Fibroblast of lung (primary cell): ENCODE measurements at regions not wholly inside any gene's neighbourhood (a gene's known extent, or its start where the extent isn't known, plus 50 kb on each side); places are given as distances from the start of the nearest gene placed in this dataset.
"Not testable (repeated sequence)": the region's sequence is repeated elsewhere in the genome, so short reads cannot be mapped to it uniquely, and the experiment has no call there.

Experiments used
- DNase-seq, 2 donors: peaks; one replicate each; pipeline versions ENCODE4 v3.0.0 to v3.0.0-alpha.2; 2010; ENCODE audit warnings: low read depth in 2 of 2
- H2AFZ ChIP-seq: 2 replicates; pipeline ENCODE4 v1.5.1; 2012; ENCODE audit warnings: low read length, control low read depth, inconsistent platforms
- H3K27ac ChIP-seq: 2 replicates; pipeline ENCODE4 v1.5.1; 2011; ENCODE audit warnings: low read length, control low read depth; ENCODE audit not compliant: insufficient read depth
- H3K27me3 ChIP-seq: 2 replicates; pipeline ENCODE4 v1.5.1; 2011; ENCODE audit warnings: mild to moderate bottlenecking, low read length; ENCODE audit not compliant: control insufficient read depth, insufficient read depth
- H3K36me3 ChIP-seq: 2 replicates; pipeline ENCODE4 v1.5.1; 2011; ENCODE audit warnings: low read length; ENCODE audit not compliant: control insufficient read depth, insufficient read depth
- H3K4me1 ChIP-seq: 2 replicates; pipeline ENCODE4 v1.5.1; 2011; ENCODE audit warnings: low read length; ENCODE audit not compliant: control insufficient read depth, insufficient read depth; ENCODE audit errors: extremely low read depth
- H3K4me2 ChIP-seq: 2 replicates; pipeline ENCODE4 v1.5.1; 2011; ENCODE audit warnings: low read length, control low read depth; ENCODE audit not compliant: insufficient read depth; ENCODE audit errors: extremely low read depth
- H3K4me3 ChIP-seq, 4 experiments: fragments of 200-600 bp in 1 of 4; sonication (generic) in 1 of 4; replicated peaks in 1 of 4; 2 replicates each; pipeline ENCODE4 v1.5.1; 2011 to 2016; ENCODE audit warnings: low read length in 4 of 4, low read depth in 3 of 4, mild to moderate bottlenecking in 3 of 4, control low read depth in 2 of 4, inconsistent platforms in 1 of 4, mixed read lengths in 1 of 4; ENCODE audit not compliant: insufficient read depth in 1 of 4; ENCODE audit errors: control extremely low read depth in 1 of 4
- H3K79me2 ChIP-seq: 2 replicates; pipeline ENCODE4 v1.5.1; 2012; ENCODE audit warnings: mild to moderate bottlenecking, low read length, inconsistent platforms; ENCODE audit not compliant: control insufficient read depth, insufficient read depth
- H3K9ac ChIP-seq: 2 replicates; pipeline ENCODE4 v1.5.1; 2011; ENCODE audit warnings: mild to moderate bottlenecking, low read length, control low read depth; ENCODE audit not compliant: insufficient read depth
- H3K9me3 ChIP-seq: 2 replicates; pipeline ENCODE4 v1.5.1; 2012; ENCODE audit warnings: low read depth, low read length; ENCODE audit not compliant: control insufficient read depth, insufficient read depth
- H4K20me1 ChIP-seq: 2 replicates; pipeline ENCODE4 v1.5.1; 2011; ENCODE audit warnings: low read length; ENCODE audit not compliant: control insufficient read depth, insufficient read depth; ENCODE audit errors: extremely low read depth
- EZH2 ChIP-seq: IDR thresholded peaks from 2 replicates; pipeline ENCODE4 v1.5.1; 2012; ENCODE audit warnings: low read length, control low read depth, mild to moderate bottlenecking; ENCODE audit errors: missing control alignments
- TF ChIP-seq, protein P1 (sequence below), 2 donors: IDR thresholded peaks in 1 of 2; conservative IDR thresholded peaks in 1 of 2; 1 replicate in 1 of 2; 2 replicates in 1 of 2; pipeline ENCODE4 v1.5.1; 2011 to 2012; ENCODE audit warnings: low read length in 2 of 2, control low read depth in 1 of 2, inconsistent platforms in 1 of 2, low read depth in 1 of 2, mild to moderate bottlenecking in 1 of 2

DNA sequence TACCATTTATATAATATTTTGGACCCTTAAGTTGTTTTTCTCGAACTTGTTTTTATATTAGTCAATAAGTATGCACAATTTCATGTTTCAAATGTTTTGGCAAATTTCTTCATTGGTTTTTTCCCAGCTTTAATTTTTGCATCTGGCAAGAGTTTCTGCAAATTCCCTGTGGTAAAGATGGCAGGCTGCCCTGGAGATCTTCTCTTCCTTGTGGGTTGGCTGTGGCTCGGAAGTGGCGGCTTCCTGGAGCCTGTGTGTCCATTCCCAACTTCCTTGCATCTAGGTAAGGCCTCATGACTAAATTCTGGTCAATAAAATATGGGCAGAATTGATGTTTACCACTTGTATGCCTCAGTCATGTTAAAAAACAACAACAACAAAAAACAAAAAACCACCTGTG is 818.6 kb downstream of the EPHA4 start:
- DNase-seq = peak in 1 of 2 donors; percentile 69
- Histone ChIP-seq H3K9me3 (no peaks in the 10 kb centered on the region), H4K20me1 (no peaks in the 10 kb centered on the region)

DNA sequence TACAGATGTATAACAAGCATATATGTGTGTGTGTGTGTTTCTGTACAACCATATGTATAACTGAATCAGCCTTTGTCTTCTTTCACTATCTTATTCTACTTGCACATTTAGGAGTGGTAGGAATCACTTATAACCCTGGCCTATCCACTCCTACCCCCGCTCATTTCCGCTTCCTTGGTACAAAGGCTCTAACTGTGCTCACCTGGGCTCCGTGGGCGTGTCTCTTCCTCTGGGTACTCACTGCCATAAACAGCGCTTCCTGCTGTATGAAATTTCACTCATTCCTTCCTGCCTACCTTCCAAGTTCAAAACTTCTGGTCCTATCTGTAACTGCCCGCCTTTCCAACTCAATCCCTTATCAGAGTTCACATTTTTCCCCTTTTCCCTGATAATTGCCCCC is 815.5 kb downstream of the EPHA4 start:
- H3K9me3 ChIP-seq = no peaks in the 10 kb centered on the region
- no peaks in the 10 kb centered on the region for H4K20me1 ChIP-seq
- no peaks in the 10 kb centered on the region for H3K79me2 ChIP-seq
- no peaks in the 10 kb centered on the region for H3K27me3 ChIP-seq
- H3K27ac ChIP-seq = no peak overlapping the region
- no peak for TF ChIP-seq EZH2
- TF ChIP-seq, protein P1, sequence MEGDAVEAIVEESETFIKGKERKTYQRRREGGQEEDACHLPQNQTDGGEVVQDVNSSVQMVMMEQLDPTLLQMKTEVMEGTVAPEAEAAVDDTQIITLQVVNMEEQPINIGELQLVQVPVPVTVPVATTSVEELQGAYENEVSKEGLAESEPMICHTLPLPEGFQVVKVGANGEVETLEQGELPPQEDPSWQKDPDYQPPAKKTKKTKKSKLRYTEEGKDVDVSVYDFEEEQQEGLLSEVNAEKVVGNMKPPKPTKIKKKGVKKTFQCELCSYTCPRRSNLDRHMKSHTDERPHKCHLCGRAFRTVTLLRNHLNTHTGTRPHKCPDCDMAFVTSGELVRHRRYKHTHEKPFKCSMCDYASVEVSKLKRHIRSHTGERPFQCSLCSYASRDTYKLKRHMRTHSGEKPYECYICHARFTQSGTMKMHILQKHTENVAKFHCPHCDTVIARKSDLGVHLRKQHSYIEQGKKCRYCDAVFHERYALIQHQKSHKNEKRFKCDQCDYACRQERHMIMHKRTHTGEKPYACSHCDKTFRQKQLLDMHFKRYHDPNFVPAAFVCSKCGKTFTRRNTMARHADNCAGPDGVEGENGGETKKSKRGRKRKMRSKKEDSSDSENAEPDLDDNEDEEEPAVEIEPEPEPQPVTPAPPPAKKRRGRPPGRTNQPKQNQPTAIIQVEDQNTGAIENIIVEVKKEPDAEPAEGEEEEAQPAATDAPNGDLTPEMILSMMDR (conservative IDR thresholded peaks at IDR 0.05 in 1 of 2, IDR thresholded peaks at IDR 0.05 in 1 of 2; ENCODE audit: low read depth in 1 of 2, low read length in 2 of 2) = no peak
- H3K4me1 ChIP-seq = no peaks in the 10 kb centered on the region
- no peaks in the 10 kb centered on the region for H3K36me3 ChIP-seq
- H3K4me2 ChIP-seq = no peak overlapping the region
- no peak overlapping the region for H2AFZ ChIP-seq
- H3K4me3 ChIP-seq = no peak overlapping the region
- no peak overlapping the region for H3K9ac ChIP-seq
- no peak for DNase-seq

More for the DNA sequence above, 818.6 kb downstream of the EPHA4 start:
- Histone ChIP-seq H3K4me3 (no peak overlapping the region), H3K9ac (no peak overlapping the region), H3K36me3 (no peaks in the 10 kb centered on the region), H3K27ac (no peak overlapping the region), H3K79me2 (no peaks in the 10 kb centered on the region), H3K27me3 (no peaks in the 10 kb centered on the region), H2AFZ (no peak overlapping the region), H3K4me1 (no peaks in the 10 kb centered on the region), H3K4me2 (no peak overlapping the region)
- TF ChIP-seq, protein P1 (conservative IDR thresholded peaks at IDR 0.05 in 1 of 2, IDR thresholded peaks at IDR 0.05 in 1 of 2; ENCODE audit: low read depth in 1 of 2, low read length in 2 of 2) = no peak
- TF ChIP-seq EZH2 = no peak

DNA sequence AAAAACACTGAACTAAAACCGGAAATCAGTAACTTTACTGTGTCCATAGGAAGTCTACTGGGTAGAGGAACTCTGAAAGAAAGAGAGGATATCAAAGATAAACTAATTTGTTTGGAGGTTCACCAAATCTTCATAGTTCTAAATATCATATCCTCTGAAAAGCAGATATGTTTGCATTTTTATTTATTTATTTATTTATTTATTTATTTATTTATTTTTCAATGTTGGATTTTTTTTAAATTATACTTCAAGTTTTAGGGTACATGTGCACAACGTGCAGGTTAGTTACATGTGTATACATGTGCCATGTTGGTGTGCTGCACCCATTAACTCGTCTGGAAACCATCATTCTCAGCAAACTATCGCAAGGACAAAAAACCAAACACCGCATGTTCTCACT is 813.7 kb downstream of the EPHA4 start:
- not testable (repeated sequence) for H3K9me3 ChIP-seq, H3K27ac ChIP-seq, H3K36me3 ChIP-seq, DNase-seq, H3K79me2 ChIP-seq, H3K4me2 ChIP-seq, H3K9ac ChIP-seq, H3K4me1 ChIP-seq, H2AFZ ChIP-seq, H3K4me3 ChIP-seq, H4K20me1 ChIP-seq, H3K27me3 ChIP-seq

DNA sequence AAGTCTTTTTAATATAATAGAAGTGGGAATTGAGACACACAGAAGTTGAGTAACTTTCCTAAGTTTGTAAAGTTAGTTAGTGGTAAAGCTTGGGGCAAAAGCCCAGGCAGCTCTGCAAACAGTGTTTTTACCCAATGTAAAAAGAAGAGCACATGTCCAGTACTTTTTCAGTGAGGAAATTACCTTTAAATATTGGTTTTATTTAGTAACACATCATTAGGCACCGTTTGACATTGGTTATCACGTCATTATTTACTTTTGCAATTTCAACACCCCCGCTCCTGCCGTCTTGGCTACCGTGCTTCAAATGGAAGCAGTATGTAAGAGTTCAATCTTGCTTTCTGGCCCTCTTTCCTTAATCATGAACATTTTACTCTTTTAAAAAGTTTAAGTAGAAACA is 807.9 kb downstream of the EPHA4 start:
- Histone ChIP-seq H2AFZ (no peak overlapping the region), H3K4me3 (no peak overlapping the region), H3K4me2 (no peak overlapping the region), H3K9ac (no peak overlapping the region), H3K9me3 (no peaks in the 10 kb centered on the region), H4K20me1 (no peaks in the 10 kb centered on the region), H3K36me3 (no peaks in the 10 kb centered on the region), H3K4me1 (no peaks in the 10 kb centered on the region), H3K27me3 (no peaks in the 10 kb centered on the region), H3K79me2 (no peaks in the 10 kb centered on the region), H3K27ac (no peak overlapping the region)
- peak in 1 of 2 donors; percentile 77 for DNase-seq
- TF ChIP-seq, protein P1 (conservative IDR thresholded peaks at IDR 0.05 in 1 of 2, IDR thresholded peaks at IDR 0.05 in 1 of 2; ENCODE audit: low read depth in 1 of 2, low read length in 2 of 2) = no peak
- TF ChIP-seq EZH2 = no peak
